IMR-90 (cell line): ENCODE measurements at regions not wholly inside any gene's neighbourhood (a gene's known extent, or its start where the extent isn't known, plus 50 kb on each side); places are given as distances from the start of the nearest gene placed in this dataset.

Experiments
- ATAC-seq: fragments of 200-7000 bp; cut with Tn5 transposase; 2 replicates; pipeline ENCODE4 v1.9.1; 2020; ENCODE audit warnings: low read depth, mild to moderate bottlenecking, moderate library complexity
- BruUV-seq: library from RNA; stranded (reverse); fragments of 400-500 nt; replicated peaks from 2 replicates; lab custom pipeline; 2021; lab: Mats Ljungman, UMichigan
- CTCF ChIA-PET: fragments of 300-600 bp; formaldehyde crosslinking; extraction: SDS; loops from one replicate; lab custom pipeline; 2021; ENCODE audit warnings: antibody characterized with exemption; lab: Yijun Ruan, JAX
- POLR2A ChIA-PET: fragments of 300-600 bp; sonication (Branson Sonifier 250); formaldehyde crosslinking; loops from one replicate; lab custom pipeline; 2022; ENCODE audit warnings: antibody characterized with exemption; ENCODE audit not compliant: unreplicated experiment; lab: Charles Lee
- DNase-seq: peaks from one replicate; pipeline ENCODE4 v3.0.0; 2013
- H2AFZ ChIP-seq: replicated peaks from 2 replicates; pipeline ENCODE3; 2013; ENCODE audit warnings: low read length, mild to moderate bottlenecking; ENCODE audit not compliant: poor library complexity
- H2AK5ac ChIP-seq: 2 replicates; pipeline ENCODE4 v1.6.1; 2013; ENCODE audit warnings: low read depth, low read length, inconsistent platforms
- H2AK9ac ChIP-seq: replicated peaks from 2 replicates; pipeline ENCODE3; 2013; ENCODE audit warnings: mild to moderate bottlenecking, low read depth, low read length, moderate library complexity; ENCODE audit not compliant: poor library complexity
- H2BK120ac ChIP-seq: 2 replicates; pipeline ENCODE4 v1.6.1; 2013; ENCODE audit warnings: low read depth, low read length, inconsistent platforms
- H2BK15ac ChIP-seq: 3 replicates; pipeline ENCODE4 v1.6.1; 2013; ENCODE audit warnings: low read depth, low read length, inconsistent platforms
- H2BK20ac ChIP-seq: 2 replicates; pipeline ENCODE4 v1.6.1; 2013; ENCODE audit warnings: low read depth, mild to moderate bottlenecking, inconsistent platforms, low read length, moderate library complexity
- H2BK5ac ChIP-seq: 2 replicates; pipeline ENCODE4 v1.6.1; 2013; ENCODE audit warnings: mild to moderate bottlenecking, low read depth, low read length, inconsistent platforms; ENCODE audit not compliant: poor library complexity, severe bottlenecking
- H3K14ac ChIP-seq: replicated peaks from 2 replicates; pipeline ENCODE4 v1.6.1; 2013; ENCODE audit warnings: low read depth, low read length, inconsistent platforms
- H3K18ac ChIP-seq: 2 replicates; pipeline ENCODE4 v1.6.1; 2013; ENCODE audit warnings: low read depth, low read length, control low read depth
- H3K23ac ChIP-seq: 2 replicates; pipeline ENCODE4 v1.6.1; 2013; ENCODE audit warnings: low read depth, low read length, inconsistent platforms
- H3K27ac ChIP-seq: 2 replicates; pipeline ENCODE4 v1.5.1; 2013; ENCODE audit warnings: mild to moderate bottlenecking, control low read depth, low read length; ENCODE audit not compliant: insufficient read depth
- H3K27me3 ChIP-seq: 2 replicates; pipeline ENCODE4 v1.6.1; 2013; ENCODE audit warnings: low read length; ENCODE audit not compliant: control insufficient read depth, insufficient read depth
- H3K36me3 ChIP-seq: 2 replicates; pipeline ENCODE4 v1.6.1; 2013; ENCODE audit warnings: low read length, mixed read lengths; ENCODE audit not compliant: control insufficient read depth, insufficient read depth
- H3K4ac ChIP-seq: 2 replicates; pipeline ENCODE4 v1.6.1; 2013; ENCODE audit warnings: low read depth, low read length, inconsistent platforms
- H3K4me1 ChIP-seq: 2 replicates; pipeline ENCODE4 v1.6.1; 2013; ENCODE audit warnings: low read length, mixed read lengths; ENCODE audit not compliant: control insufficient read depth, insufficient read depth
- H3K4me2 ChIP-seq: 2 replicates; pipeline ENCODE4 v1.6.1; 2013; ENCODE audit warnings: low read depth, mild to moderate bottlenecking, control low read depth, low read length, moderate library complexity
- H3K4me3 ChIP-seq: 2 replicates; pipeline ENCODE4 v1.5.1; 2013; ENCODE audit warnings: low read depth, mild to moderate bottlenecking, control low read depth, low read length, moderate library complexity; ENCODE audit not compliant: insufficient read depth
- H3K56ac ChIP-seq: 2 replicates; pipeline ENCODE4 v1.6.1; 2013; ENCODE audit warnings: low read length, inconsistent platforms; ENCODE audit not compliant: insufficient read depth; ENCODE audit errors: extremely low read depth
- H3K79me1 ChIP-seq, 2 experiments: 2 replicates each; pipeline ENCODE4 v1.6.1; 2013; ENCODE audit warnings: low read length in 2 of 2, inconsistent platforms in 1 of 2, low read depth in 1 of 2
- H3K9ac ChIP-seq: 2 replicates; pipeline ENCODE4 v1.6.1; 2013; ENCODE audit warnings: low read depth, low read length, control low read depth
- H3K9me1 ChIP-seq: 2 replicates; pipeline ENCODE4 v1.6.1; 2013; ENCODE audit warnings: low read length, inconsistent platforms; ENCODE audit not compliant: insufficient read depth
- H3K9me3 ChIP-seq: 2 replicates; pipeline ENCODE4 v1.6.1; 2013; ENCODE audit warnings: low read length; ENCODE audit not compliant: control insufficient read depth, insufficient read depth
- H4K20me1 ChIP-seq: 2 replicates; pipeline ENCODE4 v1.6.1; 2013; ENCODE audit warnings: low read length, inconsistent platforms; ENCODE audit not compliant: insufficient read depth
- H4K5ac ChIP-seq: 2 replicates; pipeline ENCODE4 v1.6.1; 2013; ENCODE audit warnings: mild to moderate bottlenecking, low read depth, low read length, control low read depth
- H4K8ac ChIP-seq, 2 experiments: 2 replicates each; pipeline ENCODE4 v1.6.1; 2013; ENCODE audit warnings: low read depth in 2 of 2, low read length in 2 of 2, control low read depth in 1 of 2, inconsistent platforms in 1 of 2
- H4K91ac ChIP-seq: 2 replicates; pipeline ENCODE4 v1.6.1; 2013; ENCODE audit warnings: low read depth, low read length, inconsistent platforms; ENCODE audit not compliant: insufficient read depth
- BHLHE40 ChIP-seq: fragments of 150-350 bp; IDR thresholded peaks from 2 replicates; pipeline ENCODE4 v1.6.1; 2016; ENCODE audit warnings: mild to moderate bottlenecking, low read depth, low read length
- CEBPB ChIP-seq: IDR thresholded peaks from 2 replicates; pipeline ENCODE4 v1.6.1; 2012; ENCODE audit warnings: low read depth, low read length, improper control_type of control experiment
- CHD1 ChIP-seq: IDR thresholded peaks from 2 replicates; pipeline ENCODE4 v1.6.1; 2012; ENCODE audit warnings: low read depth, low read length, improper control_type of control experiment
- CTCF ChIP-seq: conservative IDR thresholded peaks from 2 replicates; pipeline ENCODE4 v1.5.1; 2012; ENCODE audit warnings: mild to moderate bottlenecking, low read depth, low read length, improper control_type of control experiment
- ELK1 ChIP-seq: fragments of 150-350 bp; IDR thresholded peaks from 2 replicates; pipeline ENCODE4 v1.6.1; 2016; ENCODE audit warnings: low read depth, mild to moderate bottlenecking, low read length, moderate library complexity, borderline replicate concordance
- FOS ChIP-seq: fragments of 150-350 bp; IDR thresholded peaks from 2 replicates; pipeline ENCODE4 v1.6.1; 2016; ENCODE audit warnings: low read depth, low read length
- MAFK ChIP-seq: IDR thresholded peaks from 2 replicates; pipeline ENCODE4 v1.6.1; 2012; ENCODE audit warnings: low read depth, low read length, improper control_type of control experiment
- MXI1 ChIP-seq: IDR thresholded peaks from 2 replicates; pipeline ENCODE4 v1.6.1; 2012; ENCODE audit warnings: low read depth, mild to moderate bottlenecking, low read length, moderate library complexity, borderline replicate concordance
- POLR2A ChIP-seq: IDR thresholded peaks from 2 replicates; pipeline ENCODE4 v1.6.1; 2012; ENCODE audit warnings: mild to moderate bottlenecking, low read depth, low read length
- SMC3 ChIP-seq: fragments of 150-350 bp; IDR thresholded peaks from 2 replicates; pipeline ENCODE4 v1.6.1; 2016; ENCODE audit warnings: low read depth, mild to moderate bottlenecking, antibody characterized with exemption, low read length, moderate library complexity
- WGBS, 2 experiments: methylation state at CpG; one replicate each; pipeline versions ENCODE4 v1.1.5 to v1.1.7; 2013; ENCODE audit warnings: missing lambda C conversion rate in 2 of 2; ENCODE audit not compliant: insufficient read length in 1 of 2; ENCODE audit errors: extremely low coverage in 2 of 2; 5-methylcytosine and 5-hydroxymethylcytosine counted together
- dilution Hi-C: fragments of 300-500 bp; cut with HindIII; formaldehyde crosslinking; loops from one replicate; pipeline ENCODE4 v1.14.3; 2018; ENCODE audit warnings: low sequenced_read_pairs; ENCODE audit not compliant: unreplicated experiment
- in situ Hi-C: fragments of 300-500 bp; cut with MboI; formaldehyde crosslinking; loops from 3 replicates; pipeline ENCODE4 v1.14.3; 2019; ENCODE audit warnings: low sequenced_read_pairs, inconsistent platforms, mixed read lengths
- intact Hi-C: fragments of 100-400 bp; cut with micrococcal nuclease; formaldehyde crosslinking; loops from 2 replicates; pipeline ENCODE4 v1.10.0; 2022

- H4K5ac ChIP-seq: no peak overlapping the region
- H4K8ac ChIP-seq: no peak overlapping the region
- H3K4ac ChIP-seq: no peak overlapping the region
- no peaks in the 10 kb centered on the region for H4K20me1 ChIP-seq
- H3K4me3 ChIP-seq: no peak overlapping the region
- no TSS peak for BruUV-seq
- POLR2A ChIA-PET: no interaction called here
- no peak overlapping the region for H4K91ac ChIP-seq
- H3K9me3 ChIP-seq: peaks cover 32% of the 10 kb centered on the region
- H3K9me1 ChIP-seq: no peaks in the 10 kb centered on the region
- ATAC-seq (no peak), DNase-seq (no peak)
- no peak overlapping the region for H3K56ac ChIP-seq
- dilution Hi-C loops (no loop called here), intact Hi-C loops (no loop called here), in situ Hi-C loops (no loop called here)
- no peak overlapping the region for H3K14ac ChIP-seq
- no peak overlapping the region for H3K18ac ChIP-seq
- H3K4me2 ChIP-seq: no peak overlapping the region
- no peaks in the 10 kb centered on the region for H3K27me3 ChIP-seq
- no peaks in the 10 kb centered on the region for H3K79me1 ChIP-seq
- no peak overlapping the region for H2BK120ac ChIP-seq
- H2AK9ac ChIP-seq: no peak overlapping the region
- TF ChIP-seq CTCF (no peak), ELK1 (no peak), FOS (no peak), SMC3 (no peak), MAFK (no peak), CEBPB (no peak), MXI1 (no peak), CHD1 (no peak), POLR2A (no peak), BHLHE40 (no peak)
- H2AK5ac ChIP-seq: no peak overlapping the region
- no peak overlapping the region for H3K23ac ChIP-seq
- no peak overlapping the region for H3K27ac ChIP-seq
- no peak overlapping the region for H2BK15ac ChIP-seq
- CTCF ChIA-PET: interaction anchor here (0.6 kb wide), 1 partner anchor 1382 kb away, joined by 5 read pairs; no protein-coding TSS in a partner anchor
- H3K9ac ChIP-seq: no peak overlapping the region
- no peaks in the 10 kb centered on the region for H3K4me1 ChIP-seq
- H2AFZ ChIP-seq: no peak overlapping the region
- no peaks in the 10 kb centered on the region for H3K36me3 ChIP-seq
- no CpG with 5 or more reads among the region's 4 CpGs for WGBS, 2 experiments
- no peak overlapping the region for H2BK20ac ChIP-seq
- H2BK5ac ChIP-seq: no peak overlapping the region
Measured at GRCh38 chr18:37674570-37674969, 109.0 kb upstream of the CELF4 start.
